ENCODE measurements at regions not wholly inside any gene's neighbourhood (a gene's known extent, or its start where the extent isn't known, plus 50 kb on each side); places are given as distances from the start of the nearest gene placed in this dataset.

DNA sequence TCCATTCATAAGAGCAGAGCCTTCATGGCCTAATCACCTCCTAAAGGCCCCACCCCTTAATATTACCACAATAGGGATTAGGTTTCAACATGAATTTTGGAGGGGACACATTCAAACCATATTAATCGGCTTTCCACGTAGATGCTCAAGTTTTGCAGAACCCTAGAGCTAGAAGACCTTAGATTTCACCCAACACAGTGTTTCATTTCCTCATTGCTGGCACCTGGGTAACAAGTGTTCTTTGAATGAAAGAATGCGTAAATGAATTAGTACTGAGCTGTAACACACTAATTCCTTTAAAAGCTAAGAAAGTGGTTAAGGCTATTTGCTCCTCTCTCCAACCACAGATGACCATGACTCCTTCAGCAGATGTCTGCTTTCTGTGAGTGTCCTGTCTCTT lies 252.5 kb downstream of the SMAD2 start:
- H3K9me3 ChIP-seq (ENCODE audit: insufficient read depth, low read length): no peaks in the 10 kb centered on the region
- H3K79me2 ChIP-seq (ENCODE audit: insufficient read depth, low read length): no peaks in the 10 kb centered on the region
- no peak overlapping the region for H3K27ac ChIP-seq (ENCODE audit: low read depth, low read length)
- no peaks in the 10 kb centered on the region; the same call in 1 of the 2 replicates for H3K27me3 ChIP-seq (ENCODE audit: low read length)
- H3F3A ChIP-seq (ENCODE audit: insufficient read depth): peaks cover 6% of the 10 kb centered on the region; the same call in 1 of the 2 replicates
- H2AFZ ChIP-seq (ENCODE audit: low read depth, low read length, severe bottlenecking): no peak overlapping the region
- no peaks in the 10 kb centered on the region for H3K36me3 ChIP-seq (ENCODE audit: low read length)
- H3K9ac ChIP-seq (ENCODE audit: low read length): no peak overlapping the region
- H3K9me2 ChIP-seq (replicated peaks; ENCODE audit: insufficient read depth, low read length): no peaks in the 10 kb centered on the region
- H3K4me3 ChIP-seq (ENCODE audit: insufficient read depth, low read length, poor library complexity, severe bottlenecking): no peak overlapping the region
- no peaks in the 10 kb centered on the region for H4K20me1 ChIP-seq (ENCODE audit: low read depth, low read length)
- TF ChIP-seq, protein P1, sequence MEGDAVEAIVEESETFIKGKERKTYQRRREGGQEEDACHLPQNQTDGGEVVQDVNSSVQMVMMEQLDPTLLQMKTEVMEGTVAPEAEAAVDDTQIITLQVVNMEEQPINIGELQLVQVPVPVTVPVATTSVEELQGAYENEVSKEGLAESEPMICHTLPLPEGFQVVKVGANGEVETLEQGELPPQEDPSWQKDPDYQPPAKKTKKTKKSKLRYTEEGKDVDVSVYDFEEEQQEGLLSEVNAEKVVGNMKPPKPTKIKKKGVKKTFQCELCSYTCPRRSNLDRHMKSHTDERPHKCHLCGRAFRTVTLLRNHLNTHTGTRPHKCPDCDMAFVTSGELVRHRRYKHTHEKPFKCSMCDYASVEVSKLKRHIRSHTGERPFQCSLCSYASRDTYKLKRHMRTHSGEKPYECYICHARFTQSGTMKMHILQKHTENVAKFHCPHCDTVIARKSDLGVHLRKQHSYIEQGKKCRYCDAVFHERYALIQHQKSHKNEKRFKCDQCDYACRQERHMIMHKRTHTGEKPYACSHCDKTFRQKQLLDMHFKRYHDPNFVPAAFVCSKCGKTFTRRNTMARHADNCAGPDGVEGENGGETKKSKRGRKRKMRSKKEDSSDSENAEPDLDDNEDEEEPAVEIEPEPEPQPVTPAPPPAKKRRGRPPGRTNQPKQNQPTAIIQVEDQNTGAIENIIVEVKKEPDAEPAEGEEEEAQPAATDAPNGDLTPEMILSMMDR (IDR thresholded peaks at IDR 0.05; ENCODE audit: insufficient read depth, low read length, poor library complexity, severe bottlenecking): no peak
- TF ChIP-seq EZH2phosphoT487 (conservative IDR thresholded peaks at IDR 0.05; ENCODE audit: low read length): no peak
- no peak overlapping the region for H3K4me2 ChIP-seq (ENCODE audit: low read depth, low read length, poor library complexity, severe bottlenecking)

- H2AFZ ChIP-seq (ENCODE audit: low read depth, low read length, severe bottlenecking): no peak overlapping the region
- no peak overlapping the region for H3K9ac ChIP-seq (ENCODE audit: low read length)
- no peaks in the 10 kb centered on the region for H3K79me2 ChIP-seq (ENCODE audit: insufficient read depth, low read length)
- no peaks in the 10 kb centered on the region for H3F3A ChIP-seq (ENCODE audit: insufficient read depth)
- no peaks in the 10 kb centered on the region for H3K36me3 ChIP-seq (ENCODE audit: low read length)
- no peak overlapping the region for H3K27ac ChIP-seq (ENCODE audit: low read depth, low read length)
- no peak overlapping the region for H3K4me2 ChIP-seq (ENCODE audit: low read depth, low read length, poor library complexity, severe bottlenecking)
- no peaks in the 10 kb centered on the region for H3K27me3 ChIP-seq (ENCODE audit: low read length)
- no peaks in the 10 kb centered on the region for H3K9me2 ChIP-seq (replicated peaks; ENCODE audit: insufficient read depth, low read length)
- no peak for TF ChIP-seq EZH2phosphoT487 (conservative IDR thresholded peaks at IDR 0.05; ENCODE audit: low read length)
- TF ChIP-seq, protein P1 (IDR thresholded peaks at IDR 0.05; ENCODE audit: insufficient read depth, low read length, poor library complexity, severe bottlenecking): no peak
- H3K9me3 ChIP-seq (ENCODE audit: insufficient read depth, low read length): no peaks in the 10 kb centered on the region
- H3K4me3 ChIP-seq (ENCODE audit: insufficient read depth, low read length, poor library complexity, severe bottlenecking): no peak overlapping the region
- H4K20me1 ChIP-seq (ENCODE audit: low read depth, low read length): no peaks in the 10 kb centered on the region
These were observed 260.6 kb downstream of the SMAD2 start for GRCh38 chr18:47669815-47670214.

DNA sequence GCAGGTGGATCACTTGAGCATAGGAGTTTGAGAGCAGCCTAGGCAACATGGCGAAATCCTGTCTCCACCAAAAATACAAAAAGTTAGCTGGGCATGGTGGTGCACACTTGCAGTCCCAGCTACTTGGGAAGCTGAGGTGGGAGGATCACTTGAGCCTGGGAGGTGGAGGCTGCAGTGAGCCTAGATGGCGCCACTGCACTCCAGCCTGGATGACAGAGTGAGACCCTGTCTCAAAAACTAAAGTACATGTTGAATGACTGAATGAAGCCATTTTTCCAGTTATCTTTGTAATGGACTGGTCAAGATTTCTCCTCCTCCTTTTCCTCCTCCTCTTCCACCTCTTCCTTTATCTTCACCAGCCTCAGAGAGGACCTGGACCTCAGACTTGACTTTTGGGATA lies 272.0 kb downstream of the SMAD2 start:
- Histone ChIP-seq H2AFZ (ENCODE audit: low read depth, low read length, severe bottlenecking) (no peak overlapping the region), H3K9me3 (ENCODE audit: insufficient read depth, low read length) (no peaks in the 10 kb centered on the region)

More for the DNA sequence above, 272.0 kb downstream of the SMAD2 start:
- Histone ChIP-seq H3K9me2 (replicated peaks; ENCODE audit: insufficient read depth, low read length) (no peaks in the 10 kb centered on the region), H3K27ac (ENCODE audit: low read depth, low read length) (no peak overlapping the region), H3K36me3 (ENCODE audit: low read length) (no peaks in the 10 kb centered on the region), H3K79me2 (ENCODE audit: insufficient read depth, low read length) (no peaks in the 10 kb centered on the region), H4K20me1 (ENCODE audit: low read depth, low read length) (no peaks in the 10 kb centered on the region), H3K4me3 (ENCODE audit: insufficient read depth, low read length, poor library complexity, severe bottlenecking) (no peak overlapping the region), H3K4me2 (ENCODE audit: low read depth, low read length, poor library complexity, severe bottlenecking) (no peak overlapping the region), H3F3A (ENCODE audit: insufficient read depth) (no peaks in the 10 kb centered on the region), H3K9ac (ENCODE audit: low read length) (no peak overlapping the region), H3K27me3 (ENCODE audit: low read length) (no peaks in the 10 kb centered on the region; the same call in 1 of the 2 replicates)
- TF ChIP-seq, protein P1 (IDR thresholded peaks at IDR 0.05; ENCODE audit: insufficient read depth, low read length, poor library complexity, severe bottlenecking): no peak
- no peak for TF ChIP-seq EZH2phosphoT487 (conservative IDR thresholded peaks at IDR 0.05; ENCODE audit: low read length)
